NCI-H526 (cell line): ENCODE measurements at regions not wholly inside any gene's neighbourhood (a gene's known extent, or its start where the extent isn't known, plus 50 kb on each side); places are given as distances from the start of the nearest gene placed in this dataset.
"Not testable (repeated sequence)": the region's sequence is repeated elsewhere in the genome, so short reads cannot be mapped to it uniquely, and the experiment has no call there.

ENCODE experiments used
- DNase-seq, 2 experiments: peaks; one replicate each; lab custom pipeline; 2025; lab: John Stamatoyannopoulos, UW

- DNase-seq: no peak
These were observed 1234.3 kb upstream of the B3GALT2 start for GRCh38 chr1:194420706-194421105.

GRCh38 chr1:194419721-194420120 is 1233.3 kb upstream of the B3GALT2 start:
- no peak for DNase-seq

GRCh38 chr1:194410756-194411155 is 1224.3 kb upstream of the B3GALT2 start:
- DNase-seq: no peak

GRCh38 chr1:194407238-194407637 is 1220.8 kb upstream of the B3GALT2 start:
- not testable (repeated sequence) for DNase-seq

GRCh38 chr1:194394676-194395075 is 1208.3 kb upstream of the B3GALT2 start:
- DNase-seq: no peak

GRCh38 chr1:194387531-194387930 is 1201.1 kb upstream of the B3GALT2 start:
- no peak for DNase-seq

GRCh38 chr1:194378517-194378916 is 1192.1 kb upstream of the B3GALT2 start:
- DNase-seq: no peak

GRCh38 chr1:194374649-194375048 is 1188.2 kb upstream of the B3GALT2 start:
- DNase-seq: no peak

GRCh38 chr1:194372266-194372665 is 1185.9 kb upstream of the B3GALT2 start:
- no peak for DNase-seq

- DNase-seq: no peak
These were observed 1183.2 kb upstream of the B3GALT2 start for GRCh38 chr1:194369622-194370021.

GRCh38 chr1:194369060-194369459 is 1182.6 kb upstream of the B3GALT2 start:
- DNase-seq: no peak

- DNase-seq: no peak
These were observed 1180.7 kb upstream of the B3GALT2 start for GRCh38 chr1:194367121-194367520.

GRCh38 chr1:194366705-194367104 is 1180.3 kb upstream of the B3GALT2 start:
- no peak for DNase-seq

- no peak for DNase-seq
These were observed 1175.9 kb upstream of the B3GALT2 start for GRCh38 chr1:194362327-194362726.

- DNase-seq: no peak
These were observed 1175.1 kb upstream of the B3GALT2 start for GRCh38 chr1:194361374-194362131.

GRCh38 chr1:194358208-194358581 is 1171.8 kb upstream of the B3GALT2 start:
- DNase-seq: no peak

GRCh38 chr1:194357573-194358207 is 1171.3 kb upstream of the B3GALT2 start:
- DNase-seq: not testable (repeated sequence)

GRCh38 chr1:194355488-194356106 is 1169.2 kb upstream of the B3GALT2 start:
- no peak for DNase-seq

- no peak for DNase-seq
These were observed 1166.7 kb upstream of the B3GALT2 start for GRCh38 chr1:194353121-194353520.

- no peak for DNase-seq
These were observed 1160.8 kb upstream of the B3GALT2 start for GRCh38 chr1:194347200-194347599.

GRCh38 chr1:194342484-194343262 is 1156.3 kb upstream of the B3GALT2 start:
- DNase-seq: peak in 1 of 2 experiments; percentile 7

- DNase-seq: no peak
These were observed 1155.2 kb upstream of the B3GALT2 start for GRCh38 chr1:194341587-194341986.
